Suprapubic skin (tissue), 4 donors: ENCODE measurements at regions not wholly inside any gene's neighbourhood (a gene's known extent, or its start where the extent isn't known, plus 50 kb on each side); places are given as distances from the start of the nearest gene placed in this dataset.

Source experiments
- DNase-seq, 2 donors: peaks; one replicate each; pipeline ENCODE4 v3.0.0-alpha.2; 2019; ENCODE audit warnings: low spot score in 2 of 2
- H3K27ac ChIP-seq: fragments of 200-600 bp; sonication (generic); one replicate; pipeline ENCODE4 v1.5.1; 2019
- H3K27me3 ChIP-seq: fragments of 200-600 bp; sonication (generic); one replicate; pipeline ENCODE4 v1.5.1; 2019
- H3K36me3 ChIP-seq: fragments of 200-600 bp; sonication (generic); one replicate; pipeline ENCODE4 v1.5.1; 2019
- H3K4me1 ChIP-seq: fragments of 200-600 bp; sonication (generic); one replicate; pipeline ENCODE4 v1.5.1; 2019
- H3K4me3 ChIP-seq: fragments of 200-600 bp; sonication (generic); one replicate; pipeline ENCODE4 v1.5.1; 2019; ENCODE audit warnings: mild to moderate bottlenecking
- H3K9me3 ChIP-seq: fragments of 200-600 bp; sonication (generic); one replicate; pipeline ENCODE4 v1.5.1; 2019
- EP300 ChIP-seq: sonication (generic); formaldehyde crosslinking; IDR thresholded peaks from one replicate; pipeline ENCODE4 v1.6.1; 2017; ENCODE audit warnings: antibody characterized with exemption
- POLR2A ChIP-seq, 2 donors: fragments of 450-650 bp; IDR thresholded peaks; one replicate each; pipeline ENCODE4 v1.6.1; 2017; ENCODE audit warnings: antibody characterized with exemption in 2 of 2, mild to moderate bottlenecking in 2 of 2, moderate library complexity in 2 of 2
- POLR2AphosphoS5 ChIP-seq, 3 donors: sonication (generic); formaldehyde crosslinking; IDR thresholded peaks; one replicate each; pipeline ENCODE4 v1.6.1; 2017; ENCODE audit warnings: antibody characterized with exemption in 3 of 3
- WGBS: methylation state at CpG from one replicate; pipeline ENCODE4 v1.1.5; 2018; 5-methylcytosine and 5-hydroxymethylcytosine counted together
- TF ChIP-seq, protein P1 (sequence below), 2 donors: fragments of 200-600 bp in 1 of 2; fragments of 450-650 bp in 1 of 2; sonication (generic) in 1 of 2; IDR thresholded peaks; one replicate each; pipeline ENCODE4 v1.5.1; 2016 to 2019; ENCODE audit warnings: antibody characterized with exemption in 2 of 2, mild to moderate bottlenecking in 1 of 2, moderate library complexity in 1 of 2

DNA sequence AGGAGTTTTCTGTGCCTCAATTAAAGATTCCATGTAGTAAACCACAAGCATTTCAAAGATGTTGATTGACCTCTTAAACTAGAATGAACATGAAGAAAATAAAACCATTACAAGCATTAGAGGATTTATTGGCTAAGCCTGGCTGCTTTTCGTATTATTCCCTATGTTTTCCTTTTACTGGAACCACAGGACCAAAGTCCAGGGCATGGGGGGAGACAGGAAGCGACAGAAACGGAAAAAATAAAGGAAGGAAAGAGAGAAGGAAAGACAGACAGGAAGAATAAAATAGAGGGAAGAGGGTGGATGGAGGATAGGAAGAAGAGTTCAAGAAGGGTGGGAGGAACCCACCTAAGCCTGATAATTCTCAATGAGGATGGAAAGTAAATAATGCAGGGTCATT is 169.9 kb downstream of the SHQ1 start:
- H3K4me1 ChIP-seq, result peaks cover 15% of the 10 kb centered on the region
- H3K9me3 ChIP-seq, result no peaks in the 10 kb centered on the region
- H3K27ac ChIP-seq, result no peak overlapping the region
- TF ChIP-seq POLR2A (IDR thresholded peaks at IDR 0.05) (no peak), POLR2AphosphoS5 (IDR thresholded peaks at IDR 0.05) (no peak), EP300 (no peak)
- TF ChIP-seq, protein P1, sequence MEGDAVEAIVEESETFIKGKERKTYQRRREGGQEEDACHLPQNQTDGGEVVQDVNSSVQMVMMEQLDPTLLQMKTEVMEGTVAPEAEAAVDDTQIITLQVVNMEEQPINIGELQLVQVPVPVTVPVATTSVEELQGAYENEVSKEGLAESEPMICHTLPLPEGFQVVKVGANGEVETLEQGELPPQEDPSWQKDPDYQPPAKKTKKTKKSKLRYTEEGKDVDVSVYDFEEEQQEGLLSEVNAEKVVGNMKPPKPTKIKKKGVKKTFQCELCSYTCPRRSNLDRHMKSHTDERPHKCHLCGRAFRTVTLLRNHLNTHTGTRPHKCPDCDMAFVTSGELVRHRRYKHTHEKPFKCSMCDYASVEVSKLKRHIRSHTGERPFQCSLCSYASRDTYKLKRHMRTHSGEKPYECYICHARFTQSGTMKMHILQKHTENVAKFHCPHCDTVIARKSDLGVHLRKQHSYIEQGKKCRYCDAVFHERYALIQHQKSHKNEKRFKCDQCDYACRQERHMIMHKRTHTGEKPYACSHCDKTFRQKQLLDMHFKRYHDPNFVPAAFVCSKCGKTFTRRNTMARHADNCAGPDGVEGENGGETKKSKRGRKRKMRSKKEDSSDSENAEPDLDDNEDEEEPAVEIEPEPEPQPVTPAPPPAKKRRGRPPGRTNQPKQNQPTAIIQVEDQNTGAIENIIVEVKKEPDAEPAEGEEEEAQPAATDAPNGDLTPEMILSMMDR (IDR thresholded peaks at IDR 0.05), result no peak
- no peaks in the 10 kb centered on the region for H3K27me3 ChIP-seq
- DNase-seq, result no peak
- WGBS, result 74% methylated on average over 3 of the region's 3 CpGs
- H3K4me3 ChIP-seq, result no peak overlapping the region
- H3K36me3 ChIP-seq, result no peaks in the 10 kb centered on the region

DNA sequence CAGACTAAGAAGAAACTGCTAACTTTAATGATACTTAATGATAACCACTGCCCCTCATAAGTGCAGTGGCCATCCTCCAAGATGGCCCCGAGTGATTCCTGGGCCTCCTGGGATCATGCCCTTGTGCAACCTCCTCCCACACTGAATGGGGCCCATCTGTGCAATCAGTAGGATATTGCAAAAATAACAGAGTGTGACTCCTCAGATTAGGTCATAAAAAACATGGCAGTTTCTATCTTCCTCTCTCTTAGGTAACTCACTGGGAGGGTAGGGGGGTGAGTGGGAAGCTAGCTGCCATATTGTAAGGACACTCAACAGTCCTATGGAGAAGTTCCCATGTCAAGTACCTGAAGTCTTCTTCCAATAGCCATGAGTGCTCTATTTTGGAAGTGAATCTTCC is 173.0 kb downstream of the SHQ1 start:
- Histone ChIP-seq H3K27me3 (no peaks in the 10 kb centered on the region), H3K9me3 (no peaks in the 10 kb centered on the region), H3K4me1 (peaks cover 15% of the 10 kb centered on the region), H3K4me3 (no peak overlapping the region), H3K27ac (no peak overlapping the region), H3K36me3 (no peaks in the 10 kb centered on the region)
- 50% methylated on average over 1 of the region's 1 CpG for WGBS
- TF ChIP-seq POLR2AphosphoS5 (IDR thresholded peaks at IDR 0.05) (no peak), EP300 (no peak), POLR2A (IDR thresholded peaks at IDR 0.05) (no peak)
- TF ChIP-seq, protein P1 (IDR thresholded peaks at IDR 0.05), result no peak
- DNase-seq, result no peak

DNA sequence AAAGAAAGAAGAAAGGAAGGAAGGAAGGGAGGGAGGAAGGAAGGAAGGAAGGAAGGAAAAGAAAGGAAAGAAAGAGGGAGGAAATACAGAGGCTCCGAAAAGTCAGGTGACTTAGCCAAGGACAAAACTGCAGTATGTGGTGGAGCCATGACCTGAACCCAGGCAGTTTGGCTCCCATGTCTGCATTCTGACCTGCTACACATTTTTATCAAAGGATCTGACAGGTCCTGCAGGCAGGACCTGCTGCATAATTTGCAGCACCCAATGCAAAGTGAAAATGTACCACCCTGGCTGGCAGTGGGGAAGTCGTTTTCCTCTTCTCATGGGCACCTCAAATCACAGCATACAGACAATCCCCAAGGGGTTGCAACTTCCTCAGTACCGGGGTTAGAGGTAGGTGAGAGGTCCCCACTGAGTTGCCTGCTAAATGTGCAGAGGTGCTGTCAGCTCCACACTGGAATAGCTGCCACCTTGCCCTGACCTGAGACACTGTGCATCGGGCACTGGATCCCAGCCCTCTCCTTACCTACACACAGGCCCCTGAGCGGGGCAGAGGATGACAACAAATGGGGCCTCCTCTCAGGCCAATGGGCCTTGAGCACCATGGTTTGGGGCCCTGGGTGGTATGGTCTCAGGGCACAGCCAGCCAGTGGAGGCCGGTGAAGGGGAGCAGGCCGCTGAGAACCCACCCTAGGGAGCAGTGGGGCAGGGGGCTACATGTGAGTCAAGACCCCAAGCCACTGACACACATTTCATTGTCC is 175.1 kb downstream of the SHQ1 start:
- H3K4me3 ChIP-seq, result no peak overlapping the region
- WGBS, result 85% methylated on average over 7 of the region's 7 CpGs
- H3K9me3 ChIP-seq, result no peaks in the 10 kb centered on the region
- no peak for DNase-seq
- no peak overlapping the region for H3K27ac ChIP-seq
- no peaks in the 10 kb centered on the region for H3K36me3 ChIP-seq
- H3K4me1 ChIP-seq, result no peaks in the 10 kb centered on the region
- no peaks in the 10 kb centered on the region for H3K27me3 ChIP-seq
- no peak for TF ChIP-seq POLR2A (IDR thresholded peaks at IDR 0.05)
- no peak for TF ChIP-seq EP300
- TF ChIP-seq, protein P1 (IDR thresholded peaks at IDR 0.05), result no peak
- no peak for TF ChIP-seq POLR2AphosphoS5 (IDR thresholded peaks at IDR 0.05)

DNA sequence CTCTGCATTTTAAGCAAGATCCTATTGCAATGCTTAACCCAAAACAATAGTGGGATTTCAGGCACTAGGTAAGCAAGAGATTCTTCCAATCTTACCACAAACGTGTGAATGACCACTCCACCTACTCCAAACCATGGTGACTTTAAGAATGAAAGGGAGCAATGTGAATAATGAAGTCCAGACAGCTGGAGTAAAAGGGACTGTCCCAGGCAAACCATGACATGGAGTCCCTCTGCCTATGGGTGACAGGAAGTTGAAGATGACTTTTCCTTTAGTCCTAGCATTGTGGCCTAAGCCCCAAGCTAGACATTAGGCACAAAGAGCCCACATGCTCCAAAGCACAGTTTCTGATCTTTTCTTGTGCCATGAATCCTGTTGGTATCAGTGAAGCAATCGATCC is 179.0 kb downstream of the SHQ1 start:
- H3K36me3 ChIP-seq, result no peaks in the 10 kb centered on the region
- TF ChIP-seq POLR2AphosphoS5 (IDR thresholded peaks at IDR 0.05), result no peak
- TF ChIP-seq, protein P1 (IDR thresholded peaks at IDR 0.05), result no peak
- no peak for TF ChIP-seq POLR2A (IDR thresholded peaks at IDR 0.05)
- TF ChIP-seq EP300, result no peak
- no peak for DNase-seq
- H3K27ac ChIP-seq, result no peak overlapping the region
- peaks cover 5% of the 10 kb centered on the region for H3K4me1 ChIP-seq
- H3K4me3 ChIP-seq, result no peak overlapping the region
- no peaks in the 10 kb centered on the region for H3K27me3 ChIP-seq
- no peaks in the 10 kb centered on the region for H3K9me3 ChIP-seq
- 85% methylated on average over 2 of the region's 2 CpGs for WGBS

DNA sequence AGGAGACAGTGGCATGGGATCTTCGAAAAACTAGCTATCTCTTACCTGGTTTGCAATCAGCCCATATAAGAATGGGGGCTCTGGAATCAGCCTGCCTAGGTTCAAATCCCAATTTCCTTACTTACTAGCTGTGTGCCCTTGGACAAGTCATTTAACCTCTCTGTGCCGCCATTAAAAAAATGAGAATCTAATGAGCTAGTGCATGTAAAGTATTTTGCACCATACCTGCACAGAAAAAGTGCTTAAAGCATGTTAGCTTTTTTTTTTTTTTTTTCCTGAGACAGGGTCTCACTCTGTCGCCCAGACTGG is 181.8 kb downstream of the SHQ1 start:
- TF ChIP-seq, protein P1 (IDR thresholded peaks at IDR 0.05), result no peak
- TF ChIP-seq POLR2A (IDR thresholded peaks at IDR 0.05) (no peak), POLR2AphosphoS5 (IDR thresholded peaks at IDR 0.05) (no peak)
- WGBS, result 78% methylated on average over 3 of the region's 3 CpGs
- no peaks in the 10 kb centered on the region for H3K27me3 ChIP-seq

More for the DNA sequence above, 181.8 kb downstream of the SHQ1 start:
- Histone ChIP-seq H3K4me3 (no peak overlapping the region), H3K27ac (no peak overlapping the region), H3K9me3 (no peaks in the 10 kb centered on the region), H3K4me1 (peaks cover 26% of the 10 kb centered on the region), H3K36me3 (no peaks in the 10 kb centered on the region)
- no peak for DNase-seq
